IMR-90 (cell line): ENCODE measurements at regions not wholly inside any gene's neighbourhood (a gene's known extent, or its start where the extent isn't known, plus 50 kb on each side); places are given as distances from the start of the nearest gene placed in this dataset.
A peak's percentile ranks its signal among the peaks of the same experiment; 100 is the strongest.

ENCODE experiments used
- ATAC-seq: fragments of 200-7000 bp; cut with Tn5 transposase; 2 replicates; pipeline ENCODE4 v1.9.1; 2020; ENCODE audit warnings: low read depth, mild to moderate bottlenecking, moderate library complexity
- BruUV-seq: library from RNA; stranded (reverse); fragments of 400-500 nt; replicated peaks from 2 replicates; lab custom pipeline; 2021; lab: Mats Ljungman, UMichigan
- CTCF ChIA-PET: fragments of 300-600 bp; formaldehyde crosslinking; extraction: SDS; loops from one replicate; lab custom pipeline; 2021; ENCODE audit warnings: antibody characterized with exemption; lab: Yijun Ruan, JAX
- POLR2A ChIA-PET: fragments of 300-600 bp; sonication (Branson Sonifier 250); formaldehyde crosslinking; loops from one replicate; lab custom pipeline; 2022; ENCODE audit warnings: antibody characterized with exemption; ENCODE audit not compliant: unreplicated experiment; lab: Charles Lee
- DNase-seq: peaks from one replicate; pipeline ENCODE4 v3.0.0; 2013
- H2AFZ ChIP-seq: replicated peaks from 2 replicates; pipeline ENCODE3; 2013; ENCODE audit warnings: low read length, mild to moderate bottlenecking; ENCODE audit not compliant: poor library complexity
- H2AK5ac ChIP-seq: 2 replicates; pipeline ENCODE4 v1.6.1; 2013; ENCODE audit warnings: low read depth, low read length, inconsistent platforms
- H2AK9ac ChIP-seq: replicated peaks from 2 replicates; pipeline ENCODE3; 2013; ENCODE audit warnings: mild to moderate bottlenecking, low read depth, low read length, moderate library complexity; ENCODE audit not compliant: poor library complexity
- H2BK120ac ChIP-seq: 2 replicates; pipeline ENCODE4 v1.6.1; 2013; ENCODE audit warnings: low read depth, low read length, inconsistent platforms
- H2BK15ac ChIP-seq: 3 replicates; pipeline ENCODE4 v1.6.1; 2013; ENCODE audit warnings: low read depth, low read length, inconsistent platforms
- H2BK20ac ChIP-seq: 2 replicates; pipeline ENCODE4 v1.6.1; 2013; ENCODE audit warnings: low read depth, mild to moderate bottlenecking, inconsistent platforms, low read length, moderate library complexity
- H2BK5ac ChIP-seq: 2 replicates; pipeline ENCODE4 v1.6.1; 2013; ENCODE audit warnings: mild to moderate bottlenecking, low read depth, low read length, inconsistent platforms; ENCODE audit not compliant: poor library complexity, severe bottlenecking
- H3K14ac ChIP-seq: replicated peaks from 2 replicates; pipeline ENCODE4 v1.6.1; 2013; ENCODE audit warnings: low read depth, low read length, inconsistent platforms
- H3K18ac ChIP-seq: 2 replicates; pipeline ENCODE4 v1.6.1; 2013; ENCODE audit warnings: low read depth, low read length, control low read depth
- H3K23ac ChIP-seq: 2 replicates; pipeline ENCODE4 v1.6.1; 2013; ENCODE audit warnings: low read depth, low read length, inconsistent platforms
- H3K27ac ChIP-seq: 2 replicates; pipeline ENCODE4 v1.5.1; 2013; ENCODE audit warnings: mild to moderate bottlenecking, control low read depth, low read length; ENCODE audit not compliant: insufficient read depth
- H3K27me3 ChIP-seq: 2 replicates; pipeline ENCODE4 v1.6.1; 2013; ENCODE audit warnings: low read length; ENCODE audit not compliant: control insufficient read depth, insufficient read depth
- H3K36me3 ChIP-seq: 2 replicates; pipeline ENCODE4 v1.6.1; 2013; ENCODE audit warnings: low read length, mixed read lengths; ENCODE audit not compliant: control insufficient read depth, insufficient read depth
- H3K4ac ChIP-seq: 2 replicates; pipeline ENCODE4 v1.6.1; 2013; ENCODE audit warnings: low read depth, low read length, inconsistent platforms
- H3K4me1 ChIP-seq: 2 replicates; pipeline ENCODE4 v1.6.1; 2013; ENCODE audit warnings: low read length, mixed read lengths; ENCODE audit not compliant: control insufficient read depth, insufficient read depth
- H3K4me2 ChIP-seq: 2 replicates; pipeline ENCODE4 v1.6.1; 2013; ENCODE audit warnings: low read depth, mild to moderate bottlenecking, control low read depth, low read length, moderate library complexity
- H3K4me3 ChIP-seq: 2 replicates; pipeline ENCODE4 v1.5.1; 2013; ENCODE audit warnings: low read depth, mild to moderate bottlenecking, control low read depth, low read length, moderate library complexity; ENCODE audit not compliant: insufficient read depth
- H3K56ac ChIP-seq: 2 replicates; pipeline ENCODE4 v1.6.1; 2013; ENCODE audit warnings: low read length, inconsistent platforms; ENCODE audit not compliant: insufficient read depth; ENCODE audit errors: extremely low read depth
- H3K79me1 ChIP-seq, 2 experiments: 2 replicates each; pipeline ENCODE4 v1.6.1; 2013; ENCODE audit warnings: low read length in 2 of 2, inconsistent platforms in 1 of 2, low read depth in 1 of 2
- H3K9ac ChIP-seq: 2 replicates; pipeline ENCODE4 v1.6.1; 2013; ENCODE audit warnings: low read depth, low read length, control low read depth
- H3K9me1 ChIP-seq: 2 replicates; pipeline ENCODE4 v1.6.1; 2013; ENCODE audit warnings: low read length, inconsistent platforms; ENCODE audit not compliant: insufficient read depth
- H3K9me3 ChIP-seq: 2 replicates; pipeline ENCODE4 v1.6.1; 2013; ENCODE audit warnings: low read length; ENCODE audit not compliant: control insufficient read depth, insufficient read depth
- H4K20me1 ChIP-seq: 2 replicates; pipeline ENCODE4 v1.6.1; 2013; ENCODE audit warnings: low read length, inconsistent platforms; ENCODE audit not compliant: insufficient read depth
- H4K5ac ChIP-seq: 2 replicates; pipeline ENCODE4 v1.6.1; 2013; ENCODE audit warnings: mild to moderate bottlenecking, low read depth, low read length, control low read depth
- H4K8ac ChIP-seq, 2 experiments: 2 replicates each; pipeline ENCODE4 v1.6.1; 2013; ENCODE audit warnings: low read depth in 2 of 2, low read length in 2 of 2, control low read depth in 1 of 2, inconsistent platforms in 1 of 2
- H4K91ac ChIP-seq: 2 replicates; pipeline ENCODE4 v1.6.1; 2013; ENCODE audit warnings: low read depth, low read length, inconsistent platforms; ENCODE audit not compliant: insufficient read depth
- BHLHE40 ChIP-seq: fragments of 150-350 bp; IDR thresholded peaks from 2 replicates; pipeline ENCODE4 v1.6.1; 2016; ENCODE audit warnings: mild to moderate bottlenecking, low read depth, low read length
- CEBPB ChIP-seq: IDR thresholded peaks from 2 replicates; pipeline ENCODE4 v1.6.1; 2012; ENCODE audit warnings: low read depth, low read length, improper control_type of control experiment
- CHD1 ChIP-seq: IDR thresholded peaks from 2 replicates; pipeline ENCODE4 v1.6.1; 2012; ENCODE audit warnings: low read depth, low read length, improper control_type of control experiment
- CTCF ChIP-seq: conservative IDR thresholded peaks from 2 replicates; pipeline ENCODE4 v1.5.1; 2012; ENCODE audit warnings: mild to moderate bottlenecking, low read depth, low read length, improper control_type of control experiment
- ELK1 ChIP-seq: fragments of 150-350 bp; IDR thresholded peaks from 2 replicates; pipeline ENCODE4 v1.6.1; 2016; ENCODE audit warnings: low read depth, mild to moderate bottlenecking, low read length, moderate library complexity, borderline replicate concordance
- FOS ChIP-seq: fragments of 150-350 bp; IDR thresholded peaks from 2 replicates; pipeline ENCODE4 v1.6.1; 2016; ENCODE audit warnings: low read depth, low read length
- MAFK ChIP-seq: IDR thresholded peaks from 2 replicates; pipeline ENCODE4 v1.6.1; 2012; ENCODE audit warnings: low read depth, low read length, improper control_type of control experiment
- MAZ ChIP-seq: IDR thresholded peaks from 2 replicates; pipeline ENCODE4 v1.6.1; 2012; ENCODE audit warnings: low read depth, mild to moderate bottlenecking, low read length, improper control_type of control experiment, moderate library complexity, borderline replicate concordance
- MXI1 ChIP-seq: IDR thresholded peaks from 2 replicates; pipeline ENCODE4 v1.6.1; 2012; ENCODE audit warnings: low read depth, mild to moderate bottlenecking, low read length, moderate library complexity, borderline replicate concordance
- NFE2L2 ChIP-seq: fragments of 150-350 bp; IDR thresholded peaks from 2 replicates; pipeline ENCODE4 v1.6.1; 2016; ENCODE audit warnings: low read depth, mild to moderate bottlenecking, low read length
- POLR2A ChIP-seq: IDR thresholded peaks from 2 replicates; pipeline ENCODE4 v1.6.1; 2012; ENCODE audit warnings: mild to moderate bottlenecking, low read depth, low read length
- RAD21 ChIP-seq: IDR thresholded peaks from 2 replicates; pipeline ENCODE4 v1.6.1; 2012; ENCODE audit warnings: low read length, improper control_type of control experiment
- RCOR1 ChIP-seq: IDR thresholded peaks from 2 replicates; pipeline ENCODE4 v1.6.1; 2012; ENCODE audit warnings: mild to moderate bottlenecking, low read length, improper control_type of control experiment; ENCODE audit not compliant: insufficient replicate concordance
- RFX5 ChIP-seq: IDR thresholded peaks from 2 replicates; pipeline ENCODE4 v1.8.0; 2012; ENCODE audit warnings: low read depth, mild to moderate bottlenecking, low read length, moderate library complexity
- SMC3 ChIP-seq: fragments of 150-350 bp; IDR thresholded peaks from 2 replicates; pipeline ENCODE4 v1.6.1; 2016; ENCODE audit warnings: low read depth, mild to moderate bottlenecking, antibody characterized with exemption, low read length, moderate library complexity
- USF2 ChIP-seq: fragments of 150-350 bp; IDR thresholded peaks from 2 replicates; pipeline ENCODE4 v1.6.1; 2017; ENCODE audit warnings: mild to moderate bottlenecking, antibody characterized with exemption, low read length, low read depth
- WGBS, 2 experiments: methylation state at CpG; one replicate each; pipeline versions ENCODE4 v1.1.5 to v1.1.7; 2013; ENCODE audit warnings: missing lambda C conversion rate in 2 of 2; ENCODE audit not compliant: insufficient read length in 1 of 2; ENCODE audit errors: extremely low coverage in 2 of 2; 5-methylcytosine and 5-hydroxymethylcytosine counted together
- dilution Hi-C: fragments of 300-500 bp; cut with HindIII; formaldehyde crosslinking; loops from one replicate; pipeline ENCODE4 v1.14.3; 2018; ENCODE audit warnings: low sequenced_read_pairs; ENCODE audit not compliant: unreplicated experiment
- in situ Hi-C: fragments of 300-500 bp; cut with MboI; formaldehyde crosslinking; loops from 3 replicates; pipeline ENCODE4 v1.14.3; 2019; ENCODE audit warnings: low sequenced_read_pairs, inconsistent platforms, mixed read lengths
- intact Hi-C: fragments of 100-400 bp; cut with micrococcal nuclease; formaldehyde crosslinking; loops from 2 replicates; pipeline ENCODE4 v1.10.0; 2022

- no CpG with 5 or more reads among the region's 2 CpGs for WGBS, 2 experiments
Measured at GRCh38 chr9:26228273-26228672, 550.0 kb upstream of the TUSC1 start.

More at GRCh38 chr9:26228273-26228672, 550.0 kb upstream of the TUSC1 start:
- BruUV-seq, result no TSS peak
- H2BK15ac ChIP-seq, result no peak overlapping the region
- H4K5ac ChIP-seq, result no peak overlapping the region
- dilution Hi-C loops (no loop called here), intact Hi-C loops (loop anchor here (10.0 kb wide), 1 partner anchor 253 kb away; no protein-coding TSS in a partner anchor), in situ Hi-C loops (no loop called here)
- no peak overlapping the region for H3K9ac ChIP-seq
- no peaks in the 10 kb centered on the region for H3K9me3 ChIP-seq
- ChIA-PET CTCF (no interaction called here), POLR2A (no interaction called here)
- DNase-seq, result peak; percentile 19
- no peak overlapping the region for H3K27ac ChIP-seq
- H2AK5ac ChIP-seq, result no peak overlapping the region
- H3K14ac ChIP-seq, result no peak overlapping the region
- TF ChIP-seq NFE2L2, result no peak
- TF ChIP-seq ELK1, result no peak
- TF ChIP-seq USF2, result no peak
- TF ChIP-seq BHLHE40, result no peak
- no peak for TF ChIP-seq CTCF
- TF ChIP-seq CHD1, result no peak
- no peak for TF ChIP-seq POLR2A
- TF ChIP-seq MAFK, result no peak
- TF ChIP-seq FOS, result no peak
- no peak for TF ChIP-seq RCOR1
- no peak for TF ChIP-seq SMC3
- no peak for TF ChIP-seq CEBPB
- TF ChIP-seq MAZ, result no peak
- no peak for TF ChIP-seq MXI1
- no peak for TF ChIP-seq RAD21
- no peak for TF ChIP-seq RFX5
- H2BK20ac ChIP-seq, result no peak overlapping the region
- H3K18ac ChIP-seq, result no peak overlapping the region
- ATAC-seq, result no peak
- H4K8ac ChIP-seq, result no peak overlapping the region
- H3K23ac ChIP-seq, result no peak overlapping the region
- H4K91ac ChIP-seq, result no peak overlapping the region
- no peaks in the 10 kb centered on the region for H3K9me1 ChIP-seq
- no peak overlapping the region for H3K56ac ChIP-seq
- H3K4me3 ChIP-seq, result no peak overlapping the region
- no peaks in the 10 kb centered on the region for H4K20me1 ChIP-seq
- H2AFZ ChIP-seq, result no peak overlapping the region
- no peaks in the 10 kb centered on the region for H3K36me3 ChIP-seq
- H2BK120ac ChIP-seq, result no peak overlapping the region
- no peak overlapping the region for H2BK5ac ChIP-seq
- H3K27me3 ChIP-seq, result no peaks in the 10 kb centered on the region
- no peak overlapping the region for H3K4me2 ChIP-seq
- no peak overlapping the region for H3K4ac ChIP-seq
- no peak overlapping the region for H2AK9ac ChIP-seq
- no peaks in the 10 kb centered on the region for H3K79me1 ChIP-seq
- H3K4me1 ChIP-seq, result no peaks in the 10 kb centered on the region
